ENCODE measurements at regions not wholly inside any gene's neighbourhood (a gene's known extent, or its start where the extent isn't known, plus 50 kb on each side); places are given as distances from the start of the nearest gene placed in this dataset.
A peak's percentile ranks its signal among the peaks of the same experiment; 100 is the strongest.

DNA sequence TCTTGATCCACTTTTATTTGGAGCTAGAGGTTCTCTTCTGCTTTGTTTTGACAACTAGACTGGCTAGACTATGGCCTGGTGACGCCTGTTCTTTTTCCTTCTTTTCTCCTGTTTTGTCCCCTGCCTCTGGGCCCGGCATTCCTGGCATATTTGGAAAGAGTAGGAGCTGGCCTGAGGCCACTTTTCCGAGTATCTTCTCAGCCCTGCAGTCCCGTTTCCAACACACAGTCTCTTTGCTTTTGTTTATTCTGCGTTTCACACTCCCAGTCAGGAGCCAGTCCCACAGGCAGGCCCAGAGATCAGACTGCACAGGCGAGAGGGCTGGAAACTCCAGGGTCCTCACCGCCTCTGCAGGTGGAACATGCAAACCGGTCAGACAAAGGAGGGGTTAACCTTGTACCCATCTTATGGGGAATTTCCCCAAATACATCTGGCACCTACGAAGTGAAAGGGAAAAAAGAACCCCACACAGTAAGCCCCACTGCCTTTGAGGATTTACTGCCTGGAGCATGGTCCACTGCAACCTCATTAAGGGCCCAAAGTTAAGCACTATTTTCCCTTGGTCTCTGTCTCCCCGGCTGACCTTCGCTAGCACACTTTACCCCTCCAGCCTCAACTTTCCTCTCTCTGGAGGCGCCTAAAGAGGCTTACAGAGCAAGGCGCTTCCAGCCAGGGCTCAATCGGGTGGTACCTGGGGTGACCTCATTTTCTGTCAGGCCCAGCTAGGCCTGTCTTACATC lies 141.1 kb downstream of the TOMM20 start:
- peaks cover 18 to 68% (median 33%) of the 10 kb centered on the region in 7 donors for H3K4me1 Mint-ChIP-seq
- ATAC-seq: no peak
- H3K36me3 Mint-ChIP-seq: peaks cover 0 to 10% (median 0%) of the 10 kb centered on the region in 5 donors
- POLR2A ChIA-PET: interaction anchor here (0.9 to 1.0 kb wide), 2 partner anchors 22 to 49 kb away, joined by 3 read pairs; no protein-coding TSS in a partner anchor
- Histone ChIP-seq H3K9me3 (ENCODE audit: control insufficient read depth in 2 of 3, low read length in 3 of 3) (no peaks in the 10 kb centered on the region), H3K4me1 (ENCODE audit: control insufficient read depth in 2 of 2, insufficient read depth in 2 of 2, low read length in 2 of 2) (peaks cover 9 to 13% of the 10 kb centered on the region in 2 donors), H3K4me3 (ENCODE audit: low read length) (no peak overlapping the region), H3K27ac (ENCODE audit: low read depth, low read length) (no peak overlapping the region), H3K36me3 (ENCODE audit: control insufficient read depth in 2 of 3, insufficient read depth in 3 of 3, low read length in 3 of 3) (no peaks in the 10 kb centered on the region), H3K27me3 (ENCODE audit: control insufficient read depth in 2 of 2, insufficient read depth in 2 of 2, low read length in 2 of 2) (no peaks in the 10 kb centered on the region)
- CTCF ChIA-PET: no interaction called here
- intact Hi-C loops (cut with micrococcal nuclease): no loop called here
- H3K9me3 Mint-ChIP-seq: peaks cover 0 to 2% (median 0%) of the 10 kb centered on the region in 11 donors
- peak overlapping the region in 6 of 9 donors; percentile 11 to 86 (median 50) for H3K27ac Mint-ChIP-seq
- no peak for DNase-seq
- H3K4me3 Mint-ChIP-seq: peak overlapping the region in 1 of 10 donors; percentile 61
- no peaks in the 10 kb centered on the region for H3K27me3 Mint-ChIP-seq

DNA sequence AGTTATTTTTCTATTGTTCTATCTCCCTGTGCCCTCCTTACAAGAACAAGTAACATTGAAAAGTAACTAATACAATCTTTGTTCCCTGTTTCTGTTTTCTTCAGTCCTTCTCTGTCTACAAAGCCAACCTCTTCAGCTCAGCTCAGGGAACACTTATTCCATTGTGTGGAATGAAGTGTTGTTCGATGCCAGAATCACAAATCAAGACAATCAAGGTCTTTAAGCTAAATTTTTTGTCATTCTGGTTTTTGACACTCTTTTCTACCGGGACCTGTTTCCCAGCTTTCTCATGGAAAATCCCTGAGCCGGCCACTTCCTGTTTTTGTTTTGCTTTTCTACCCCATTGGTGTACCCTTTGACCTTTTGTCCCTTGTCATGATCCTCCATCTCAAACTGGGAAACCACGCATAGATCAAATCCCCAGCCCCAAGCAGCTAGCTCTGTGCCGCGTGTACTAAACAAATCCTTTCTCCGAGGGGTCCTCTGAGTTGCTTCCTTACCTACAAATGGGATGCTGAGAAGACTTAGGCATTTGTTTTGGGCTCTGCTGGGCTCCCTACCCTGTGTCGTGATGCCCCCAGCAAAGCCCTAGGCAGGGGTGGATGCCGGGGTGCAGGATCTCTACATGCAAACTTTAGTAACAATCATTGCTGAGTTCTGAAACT lies 141.8 kb downstream of the TOMM20 start:
- CTCF ChIA-PET: no interaction called here
- Mint-ChIP-seq H3K27me3 (no peaks in the 10 kb centered on the region), H3K27ac (peak overlapping the region in 7 of 9 donors; percentile 11 to 86 (median 46)), H3K4me1 (peaks cover 18 to 71% (median 34%) of the 10 kb centered on the region in 7 donors), H3K9me3 (peaks cover 0 to 2% (median 0%) of the 10 kb centered on the region in 11 donors), H3K4me3 (peak overlapping the region in 4 of 10 donors; percentile 15 to 61 (median 33)), H3K36me3 (peaks cover 0 to 10% (median 0%) of the 10 kb centered on the region in 5 donors)
- ATAC-seq: no peak
- no peak overlapping the region for H3K4me3 ChIP-seq (ENCODE audit: low read length)
- H3K27ac ChIP-seq (ENCODE audit: low read depth, low read length): no peak overlapping the region
- peaks cover 9 to 13% of the 10 kb centered on the region in 2 donors for H3K4me1 ChIP-seq (ENCODE audit: control insufficient read depth in 2 of 2, insufficient read depth in 2 of 2, low read length in 2 of 2)
- H3K9me3 ChIP-seq (ENCODE audit: control insufficient read depth in 2 of 3, low read length in 3 of 3): no peaks in the 10 kb centered on the region
- H3K27me3 ChIP-seq (ENCODE audit: control insufficient read depth in 2 of 2, insufficient read depth in 2 of 2, low read length in 2 of 2): no peaks in the 10 kb centered on the region
- intact Hi-C loops (cut with micrococcal nuclease): no loop called here
- no peaks in the 10 kb centered on the region for H3K36me3 ChIP-seq (ENCODE audit: control insufficient read depth in 2 of 3, insufficient read depth in 3 of 3, low read length in 3 of 3)
- no peak for DNase-seq
- POLR2A ChIA-PET: interaction anchor here (0.9 to 1.0 kb wide), 2 partner anchors 23 to 49 kb away, joined by 3 read pairs; no protein-coding TSS in a partner anchor

DNA sequence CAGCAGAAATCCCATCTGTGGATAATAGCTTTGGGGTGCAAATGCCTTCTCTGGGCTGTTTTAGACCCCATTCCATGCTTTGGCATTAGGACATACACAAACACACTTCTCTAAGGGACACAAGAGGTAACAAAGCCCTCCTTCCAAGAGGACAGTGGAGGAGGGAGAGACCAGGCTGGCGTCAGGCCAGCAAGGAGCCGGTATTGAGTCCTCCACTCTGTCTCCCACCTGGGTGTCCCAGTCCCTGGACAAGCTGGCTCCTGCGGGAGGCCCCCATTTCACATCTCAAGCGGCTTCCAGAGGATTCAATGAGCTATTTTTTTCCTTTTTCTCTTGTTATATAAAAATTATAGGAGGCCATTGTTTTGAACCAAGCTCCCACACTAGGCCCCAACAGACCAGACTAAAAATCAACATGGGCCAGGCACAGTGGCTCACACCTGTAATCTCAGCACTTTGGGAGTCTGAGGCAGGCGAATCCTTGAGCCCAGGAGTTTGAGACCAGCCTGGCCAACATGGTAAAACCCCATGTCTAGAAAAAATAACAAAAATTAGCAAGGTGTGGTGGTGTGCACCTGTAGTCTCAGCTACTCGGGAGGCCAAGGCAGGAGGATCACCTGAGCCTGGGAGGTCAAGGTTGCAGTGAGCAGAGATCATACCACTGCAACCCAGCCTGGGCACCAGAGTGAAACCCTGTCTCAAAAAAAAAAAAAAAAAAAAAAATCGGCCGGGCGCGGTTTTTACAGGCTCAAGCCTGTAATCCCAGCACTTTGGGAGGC lies 142.9 kb downstream of the TOMM20 start:
- POLR2A ChIA-PET: no interaction called here

DNA sequence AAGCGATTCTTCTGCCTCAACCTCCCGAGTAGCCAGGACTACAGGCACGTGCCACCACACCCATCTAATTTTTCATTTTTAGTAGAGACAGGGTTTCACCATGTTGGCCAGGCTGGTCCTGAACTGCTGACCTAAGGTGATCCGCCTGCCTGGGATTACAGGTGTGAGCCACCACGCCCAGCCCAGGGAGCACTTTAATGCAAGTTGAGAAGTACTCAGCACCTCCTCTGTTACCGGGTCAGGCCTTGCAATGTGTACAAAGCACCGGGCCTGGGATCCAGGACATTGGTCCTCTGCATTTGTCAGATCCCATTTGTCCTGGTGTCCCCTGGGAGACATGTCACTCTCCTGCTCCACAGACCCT lies 143.6 kb downstream of the TOMM20 start:
- Mint-ChIP-seq H3K27ac (peak overlapping the region in 1 of 9 donors; percentile 9), H3K4me1 (peaks cover 29 to 73% (median 38%) of the 10 kb centered on the region in 7 donors)
- POLR2A ChIA-PET: no interaction called here

More for the DNA sequence above, 142.9 kb downstream of the TOMM20 start:
- peaks cover 0 to 9% (median 0%) of the 10 kb centered on the region in 5 donors for H3K36me3 Mint-ChIP-seq
- intact Hi-C loops (cut with micrococcal nuclease): no loop called here
- H3K27me3 Mint-ChIP-seq: no peaks in the 10 kb centered on the region
- peaks cover 15 to 18% of the 10 kb centered on the region in 2 donors for H3K4me1 ChIP-seq (ENCODE audit: control insufficient read depth in 2 of 2, insufficient read depth in 2 of 2, low read length in 2 of 2)
- H3K4me3 Mint-ChIP-seq: no peak overlapping the region
- H3K4me1 Mint-ChIP-seq: peaks cover 24 to 73% (median 34%) of the 10 kb centered on the region in 7 donors
- no peak overlapping the region for H3K4me3 ChIP-seq (ENCODE audit: low read length)
- CTCF ChIA-PET: no interaction called here
- peaks cover 0 to 2% (median 0%) of the 10 kb centered on the region in 11 donors for H3K9me3 Mint-ChIP-seq
- no peak for ATAC-seq
- no peak for DNase-seq
- H3K27ac Mint-ChIP-seq: peak overlapping the region in 1 of 9 donors; percentile 38
- H3K27me3 ChIP-seq (ENCODE audit: control insufficient read depth in 2 of 2, insufficient read depth in 2 of 2, low read length in 2 of 2): no peaks in the 10 kb centered on the region
- H3K9me3 ChIP-seq (ENCODE audit: control insufficient read depth in 2 of 3, low read length in 3 of 3): no peaks in the 10 kb centered on the region
- no peaks in the 10 kb centered on the region for H3K36me3 ChIP-seq (ENCODE audit: control insufficient read depth in 2 of 3, insufficient read depth in 3 of 3, low read length in 3 of 3)
- no peak overlapping the region for H3K27ac ChIP-seq (ENCODE audit: low read depth, low read length)

DNA sequence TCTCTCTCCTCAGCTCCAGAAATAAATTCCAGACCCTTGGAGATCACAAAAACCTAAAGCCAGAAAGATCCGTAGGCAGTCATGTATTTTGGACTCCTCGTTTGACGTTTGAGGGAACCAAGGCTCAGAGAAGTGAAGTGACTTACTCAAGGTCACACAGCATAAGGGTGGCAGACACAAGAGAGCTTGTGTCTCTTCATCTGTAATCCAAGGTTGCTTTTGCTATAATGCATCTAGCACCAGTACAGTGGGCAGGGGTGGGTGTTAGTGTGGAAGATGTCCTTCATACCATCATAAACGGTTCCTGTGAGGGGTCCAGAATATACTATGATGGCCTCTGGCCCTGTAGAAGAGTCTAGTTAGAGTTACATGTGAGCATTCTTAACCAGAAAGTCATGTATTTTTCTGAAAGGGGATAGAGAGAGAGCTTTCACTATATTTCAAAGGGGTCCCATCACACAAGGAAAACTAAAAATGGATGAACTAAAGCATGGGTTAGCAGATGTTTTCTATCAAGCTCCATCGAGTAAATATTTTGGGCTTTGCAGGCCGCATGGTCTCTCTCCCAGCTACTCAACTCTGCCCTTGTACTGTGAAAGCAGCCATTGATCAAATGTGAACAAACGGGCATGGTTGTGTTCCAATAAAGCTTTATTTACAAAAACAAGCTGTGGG lies 144.9 kb downstream of the TOMM20 start:
- ChIA-PET CTCF (interaction anchor here (0.6 kb wide), 1 partner anchor 121 kb away, joined by 3 read pairs; no protein-coding TSS in a partner anchor), POLR2A (interaction anchor here (0.6 to 1.2 kb wide), 3 partner anchors 8 to 360 kb away, joined by 3 to 6 read pairs (median 3); no protein-coding TSS in a partner anchor)
- no peak for DNase-seq
- Mint-ChIP-seq H3K9me3 (peaks cover 0 to 2% (median 0%) of the 10 kb centered on the region in 11 donors), H3K4me3 (no peak overlapping the region), H3K4me1 (peaks cover 42 to 75% (median 48%) of the 10 kb centered on the region in 7 donors), H3K27me3 (no peaks in the 10 kb centered on the region), H3K36me3 (peaks cover 0 to 12% (median 0%) of the 10 kb centered on the region in 5 donors), H3K27ac (peak overlapping the region in 2 of 9 donors; percentile 63 to 75)
- no peak overlapping the region for H3K27ac ChIP-seq (ENCODE audit: low read depth, low read length)
- H3K4me3 ChIP-seq (ENCODE audit: low read length): no peak overlapping the region
- no peak for ATAC-seq
- no peaks in the 10 kb centered on the region for H3K36me3 ChIP-seq (ENCODE audit: control insufficient read depth in 2 of 3, insufficient read depth in 3 of 3, low read length in 3 of 3)
- no peaks in the 10 kb centered on the region for H3K9me3 ChIP-seq (ENCODE audit: control insufficient read depth in 2 of 3, low read length in 3 of 3)
- H3K27me3 ChIP-seq (ENCODE audit: control insufficient read depth in 2 of 2, insufficient read depth in 2 of 2, low read length in 2 of 2): no peaks in the 10 kb centered on the region
- H3K4me1 ChIP-seq (ENCODE audit: control insufficient read depth in 2 of 2, insufficient read depth in 2 of 2, low read length in 2 of 2): peaks cover 35 to 38% of the 10 kb centered on the region in 2 donors
- intact Hi-C loops (cut with micrococcal nuclease): no loop called here

More for the DNA sequence above, 143.6 kb downstream of the TOMM20 start:
- DNase-seq: no peak
- H3K9me3 Mint-ChIP-seq: peaks cover 0 to 2% (median 0%) of the 10 kb centered on the region in 11 donors
- intact Hi-C loops (cut with micrococcal nuclease): no loop called here
- H3K4me3 Mint-ChIP-seq: no peak overlapping the region
- Histone ChIP-seq H3K9me3 (ENCODE audit: control insufficient read depth in 2 of 3, low read length in 3 of 3) (no peaks in the 10 kb centered on the region), H3K27ac (ENCODE audit: low read depth, low read length) (no peak overlapping the region), H3K4me3 (ENCODE audit: low read length) (no peak overlapping the region), H3K4me1 (ENCODE audit: control insufficient read depth in 2 of 2, insufficient read depth in 2 of 2, low read length in 2 of 2) (peaks cover 22 to 25% of the 10 kb centered on the region in 2 donors), H3K36me3 (ENCODE audit: control insufficient read depth in 2 of 3, insufficient read depth in 3 of 3, low read length in 3 of 3) (no peaks in the 10 kb centered on the region), H3K27me3 (ENCODE audit: control insufficient read depth in 2 of 2, insufficient read depth in 2 of 2, low read length in 2 of 2) (no peaks in the 10 kb centered on the region)
- peaks cover 0 to 9% (median 0%) of the 10 kb centered on the region in 5 donors for H3K36me3 Mint-ChIP-seq
- no peak for ATAC-seq
- CTCF ChIA-PET: no interaction called here
- H3K27me3 Mint-ChIP-seq: no peaks in the 10 kb centered on the region

DNA sequence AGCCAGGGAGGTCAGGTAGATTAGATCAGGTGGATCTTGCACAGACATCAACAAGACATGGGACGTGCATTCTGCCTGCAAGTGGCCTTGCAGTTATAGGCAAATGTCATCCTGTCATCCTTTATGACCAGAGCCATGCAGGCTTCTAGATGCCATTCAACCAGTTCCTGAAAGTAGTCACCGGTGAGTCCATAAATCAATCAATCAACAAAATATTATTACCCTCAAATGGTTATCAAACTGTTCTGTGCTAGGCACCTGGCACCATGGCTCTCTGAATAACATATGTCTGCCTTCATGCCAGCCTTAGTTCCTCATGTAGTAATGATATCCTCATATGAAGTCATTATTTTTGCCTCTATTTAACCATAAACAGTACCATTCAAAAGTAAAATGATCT lies 146.9 kb downstream of the TOMM20 start:
- H3K4me3 Mint-ChIP-seq: peak overlapping the region in 1 of 10 donors; percentile 69
- intact Hi-C loops (cut with micrococcal nuclease): no loop called here
- peak overlapping the region in 2 of 9 donors; percentile 64 to 94 for H3K27ac Mint-ChIP-seq
- peaks cover 46 to 74% (median 52%) of the 10 kb centered on the region in 7 donors for H3K4me1 Mint-ChIP-seq
- Histone ChIP-seq H3K4me1 (ENCODE audit: control insufficient read depth in 2 of 2, insufficient read depth in 2 of 2, low read length in 2 of 2) (peaks cover 38 to 46% of the 10 kb centered on the region in 2 donors), H3K27ac (ENCODE audit: low read depth, low read length) (no peak overlapping the region), H3K27me3 (ENCODE audit: control insufficient read depth in 2 of 2, insufficient read depth in 2 of 2, low read length in 2 of 2) (no peaks in the 10 kb centered on the region), H3K9me3 (ENCODE audit: control insufficient read depth in 2 of 3, low read length in 3 of 3) (no peaks in the 10 kb centered on the region), H3K4me3 (ENCODE audit: low read length) (no peak overlapping the region), H3K36me3 (ENCODE audit: control insufficient read depth in 2 of 3, insufficient read depth in 3 of 3, low read length in 3 of 3) (no peaks in the 10 kb centered on the region)
- no peak for DNase-seq
- ChIA-PET POLR2A (interaction anchor here (1.8 kb wide), 1 partner anchor 9 kb away, joined by 5 read pairs; no protein-coding TSS in a partner anchor), CTCF (no interaction called here)
- H3K36me3 Mint-ChIP-seq: peaks cover 0 to 9% (median 0%) of the 10 kb centered on the region in 5 donors
- H3K9me3 Mint-ChIP-seq: no peaks in the 10 kb centered on the region
- no peaks in the 10 kb centered on the region for H3K27me3 Mint-ChIP-seq
- ATAC-seq: no peak
